ENCODE measurements at regions not wholly inside any gene's neighbourhood (a gene's known extent, or its start where the extent isn't known, plus 50 kb on each side); places are given as distances from the start of the nearest gene placed in this dataset.

DNA sequence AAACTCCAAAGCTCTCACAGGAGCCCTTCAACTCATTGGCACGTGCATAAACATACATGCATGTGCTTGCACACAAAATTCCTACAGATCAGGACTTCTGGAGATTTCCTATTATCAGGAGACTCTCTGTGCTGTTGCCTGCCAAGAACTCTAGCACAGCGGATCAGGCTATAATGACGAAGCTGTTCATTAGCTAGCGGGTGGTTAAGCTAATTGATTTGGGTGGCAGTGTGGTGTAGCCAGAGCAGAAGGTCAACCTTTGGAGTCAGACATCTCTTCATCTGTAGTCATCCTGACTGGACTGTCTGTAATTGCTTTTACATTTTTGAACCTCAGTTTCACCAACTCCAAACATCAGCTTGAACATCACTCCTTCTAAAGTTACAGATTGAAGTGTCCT lies 69.0 kb downstream of the KIF2B start:
- TF ChIP-seq, protein P1, sequence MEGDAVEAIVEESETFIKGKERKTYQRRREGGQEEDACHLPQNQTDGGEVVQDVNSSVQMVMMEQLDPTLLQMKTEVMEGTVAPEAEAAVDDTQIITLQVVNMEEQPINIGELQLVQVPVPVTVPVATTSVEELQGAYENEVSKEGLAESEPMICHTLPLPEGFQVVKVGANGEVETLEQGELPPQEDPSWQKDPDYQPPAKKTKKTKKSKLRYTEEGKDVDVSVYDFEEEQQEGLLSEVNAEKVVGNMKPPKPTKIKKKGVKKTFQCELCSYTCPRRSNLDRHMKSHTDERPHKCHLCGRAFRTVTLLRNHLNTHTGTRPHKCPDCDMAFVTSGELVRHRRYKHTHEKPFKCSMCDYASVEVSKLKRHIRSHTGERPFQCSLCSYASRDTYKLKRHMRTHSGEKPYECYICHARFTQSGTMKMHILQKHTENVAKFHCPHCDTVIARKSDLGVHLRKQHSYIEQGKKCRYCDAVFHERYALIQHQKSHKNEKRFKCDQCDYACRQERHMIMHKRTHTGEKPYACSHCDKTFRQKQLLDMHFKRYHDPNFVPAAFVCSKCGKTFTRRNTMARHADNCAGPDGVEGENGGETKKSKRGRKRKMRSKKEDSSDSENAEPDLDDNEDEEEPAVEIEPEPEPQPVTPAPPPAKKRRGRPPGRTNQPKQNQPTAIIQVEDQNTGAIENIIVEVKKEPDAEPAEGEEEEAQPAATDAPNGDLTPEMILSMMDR (IDR thresholded peaks at IDR 0.05) = no peak
- no peak for TF ChIP-seq POLR2A (IDR thresholded peaks at IDR 0.05)

All from heart left ventricle (tissue), 13 donors.